ENCODE measurements at regions not wholly inside any gene's neighbourhood (a gene's known extent, or its start where the extent isn't known, plus 50 kb on each side); places are given as distances from the start of the nearest gene placed in this dataset.

GRCh38 chr19:30158893-30159245 lies 213.3 kb upstream of the ZNF536 start:
- Histone ChIP-seq H3K27me3 (replicated peaks; ENCODE audit: control insufficient read depth, insufficient read depth, low read length, poor library complexity, severe bottlenecking) (no peaks in the 10 kb centered on the region), H3K9me3 (ENCODE audit: control insufficient read depth, low read length) (no peaks in the 10 kb centered on the region), H3K27ac (ENCODE audit: insufficient read depth, low read length, poor library complexity, severe bottlenecking) (no peak overlapping the region), H3K36me3 (ENCODE audit: control insufficient read depth, insufficient read depth, low read length) (no peaks in the 10 kb centered on the region), H3K4me3 (ENCODE audit: insufficient read depth, low read depth, low read length, poor library complexity, severe bottlenecking) (no peak overlapping the region), H3K4me1 (ENCODE audit: control insufficient read depth, insufficient read depth, low read length, poor library complexity, severe bottlenecking) (no peaks in the 10 kb centered on the region)
- no peak for DNase-seq

DNA sequence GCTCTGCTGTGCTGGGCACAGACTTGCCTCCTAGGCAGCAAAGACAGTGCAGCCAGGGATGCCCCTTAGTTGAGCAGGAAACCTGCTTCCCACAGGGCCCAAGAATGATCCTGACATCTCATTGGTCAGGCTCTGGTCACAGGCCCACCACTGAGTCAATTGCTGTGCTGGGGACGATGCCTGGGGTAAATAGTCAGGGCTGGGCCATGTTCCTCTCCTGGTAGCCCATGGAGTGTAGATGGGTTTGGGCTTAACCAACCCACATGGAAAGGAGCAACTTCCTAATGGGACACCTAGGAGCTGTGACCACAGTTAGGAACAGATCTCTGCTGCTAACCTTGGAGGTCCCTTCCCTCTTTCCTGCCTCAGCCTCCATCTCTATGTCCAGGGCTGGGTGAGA lies 212.5 kb upstream of the ZNF536 start:
- DNase-seq = no peak
- H3K9me3 ChIP-seq (ENCODE audit: control insufficient read depth, low read length) = no peaks in the 10 kb centered on the region
- no peak overlapping the region for H3K4me3 ChIP-seq (ENCODE audit: insufficient read depth, low read depth, low read length, poor library complexity, severe bottlenecking)
- no peaks in the 10 kb centered on the region for H3K4me1 ChIP-seq (ENCODE audit: control insufficient read depth, insufficient read depth, low read length, poor library complexity, severe bottlenecking)
- no peak overlapping the region for H3K27ac ChIP-seq (ENCODE audit: insufficient read depth, low read length, poor library complexity, severe bottlenecking)
- no peaks in the 10 kb centered on the region for H3K36me3 ChIP-seq (ENCODE audit: control insufficient read depth, insufficient read depth, low read length)
- no peaks in the 10 kb centered on the region for H3K27me3 ChIP-seq (replicated peaks; ENCODE audit: control insufficient read depth, insufficient read depth, low read length, poor library complexity, severe bottlenecking)

DNA sequence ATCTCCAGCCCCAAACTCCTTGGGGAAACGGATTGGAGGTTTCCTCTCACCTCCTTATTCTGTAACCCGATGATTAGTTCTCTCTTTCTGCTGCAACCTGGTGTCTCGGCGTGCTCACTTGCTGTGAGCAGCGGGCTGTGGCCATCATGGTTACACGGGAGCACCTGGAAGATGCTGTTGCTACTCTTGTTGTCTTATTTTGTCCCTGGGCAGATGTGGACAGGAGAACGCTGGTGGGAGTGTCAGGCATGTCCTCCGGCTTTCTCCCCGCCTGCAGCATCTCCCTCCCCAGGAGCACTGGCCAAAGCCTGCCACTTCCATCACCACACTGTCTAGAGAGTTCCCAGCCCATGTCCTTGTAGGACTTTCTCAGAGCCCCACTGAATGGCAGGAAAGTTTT lies 211.8 kb upstream of the ZNF536 start:
- Histone ChIP-seq H3K27me3 (replicated peaks; ENCODE audit: control insufficient read depth, insufficient read depth, low read length, poor library complexity, severe bottlenecking) (no peaks in the 10 kb centered on the region), H3K36me3 (ENCODE audit: control insufficient read depth, insufficient read depth, low read length) (no peaks in the 10 kb centered on the region), H3K9me3 (ENCODE audit: control insufficient read depth, low read length) (no peaks in the 10 kb centered on the region), H3K4me3 (ENCODE audit: insufficient read depth, low read depth, low read length, poor library complexity, severe bottlenecking) (no peak overlapping the region), H3K27ac (ENCODE audit: insufficient read depth, low read length, poor library complexity, severe bottlenecking) (no peak overlapping the region), H3K4me1 (ENCODE audit: control insufficient read depth, insufficient read depth, low read length, poor library complexity, severe bottlenecking) (no peaks in the 10 kb centered on the region)
- DNase-seq = no peak

DNA sequence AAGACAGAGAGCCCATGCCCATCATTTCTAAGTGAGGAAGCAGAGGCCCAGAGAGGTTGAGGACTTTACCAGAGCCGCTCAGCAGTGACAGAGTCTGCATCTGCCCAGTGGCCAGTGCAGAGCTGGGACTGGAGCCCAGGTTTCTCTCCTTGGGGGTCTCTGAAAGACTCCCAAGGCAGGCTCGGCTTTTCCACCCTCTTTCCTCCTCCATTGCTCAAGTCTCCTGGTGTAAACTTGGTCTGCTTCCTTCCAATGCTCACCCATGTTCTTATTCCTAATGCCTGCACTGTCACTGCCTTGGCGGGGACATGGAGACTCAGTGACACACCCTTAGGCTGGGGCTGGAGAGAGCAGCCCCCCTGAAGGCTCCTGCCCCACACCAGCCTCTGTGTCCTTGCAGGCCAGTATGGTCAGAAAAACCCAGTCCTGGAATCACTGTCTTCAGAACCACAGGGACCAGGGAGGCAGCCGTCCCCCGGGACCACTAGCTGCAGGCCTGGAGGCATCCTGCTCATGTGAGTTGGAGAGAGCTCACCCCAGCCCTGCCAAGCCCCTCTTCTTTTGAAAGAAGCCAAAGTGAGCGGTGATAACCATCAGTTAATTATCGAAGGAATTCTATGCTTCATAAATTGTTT lies 211.0 kb upstream of the ZNF536 start:
- DNase-seq = no peak
- Histone ChIP-seq H3K27ac (ENCODE audit: insufficient read depth, low read length, poor library complexity, severe bottlenecking) (no peak overlapping the region), H3K4me1 (ENCODE audit: control insufficient read depth, insufficient read depth, low read length, poor library complexity, severe bottlenecking) (no peaks in the 10 kb centered on the region), H3K27me3 (replicated peaks; ENCODE audit: control insufficient read depth, insufficient read depth, low read length, poor library complexity, severe bottlenecking) (no peaks in the 10 kb centered on the region), H3K9me3 (ENCODE audit: control insufficient read depth, low read length) (no peaks in the 10 kb centered on the region), H3K36me3 (ENCODE audit: control insufficient read depth, insufficient read depth, low read length) (no peaks in the 10 kb centered on the region), H3K4me3 (ENCODE audit: insufficient read depth, low read depth, low read length, poor library complexity, severe bottlenecking) (no peak overlapping the region)

DNA sequence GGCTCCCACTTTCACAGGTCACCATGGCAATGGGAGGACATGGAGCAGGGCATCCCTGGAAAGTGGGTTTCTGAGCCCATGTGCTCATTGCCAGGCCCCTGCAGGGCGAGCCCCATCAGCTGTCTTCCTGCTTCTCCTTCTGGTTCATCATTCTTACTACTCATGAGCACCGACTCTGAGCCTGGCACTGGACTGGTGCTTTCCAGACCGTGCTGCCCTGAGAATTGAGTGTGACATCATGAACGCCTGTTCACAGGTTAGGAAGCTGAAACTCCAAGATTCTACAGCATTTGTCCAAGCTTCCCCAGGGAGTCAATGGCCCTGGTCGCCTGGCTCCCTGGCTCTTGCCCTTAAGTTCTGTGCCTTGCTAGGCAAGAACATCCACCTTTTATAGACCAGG lies 210.4 kb upstream of the ZNF536 start:
- no peaks in the 10 kb centered on the region for H3K36me3 ChIP-seq (ENCODE audit: control insufficient read depth, insufficient read depth, low read length)

GRCh38 chr19:30162718-30163117 lies 209.5 kb upstream of the ZNF536 start:
- Histone ChIP-seq H3K27ac (ENCODE audit: insufficient read depth, low read length, poor library complexity, severe bottlenecking) (no peak overlapping the region), H3K4me1 (ENCODE audit: control insufficient read depth, insufficient read depth, low read length, poor library complexity, severe bottlenecking) (no peaks in the 10 kb centered on the region), H3K9me3 (ENCODE audit: control insufficient read depth, low read length) (no peaks in the 10 kb centered on the region), H3K4me3 (ENCODE audit: insufficient read depth, low read depth, low read length, poor library complexity, severe bottlenecking) (no peak overlapping the region), H3K36me3 (ENCODE audit: control insufficient read depth, insufficient read depth, low read length) (no peaks in the 10 kb centered on the region), H3K27me3 (replicated peaks; ENCODE audit: control insufficient read depth, insufficient read depth, low read length, poor library complexity, severe bottlenecking) (no peaks in the 10 kb centered on the region)
- DNase-seq = no peak

More for the DNA sequence above, 210.4 kb upstream of the ZNF536 start:
- no peak for DNase-seq
- no peak overlapping the region for H3K4me3 ChIP-seq (ENCODE audit: insufficient read depth, low read depth, low read length, poor library complexity, severe bottlenecking)
- no peaks in the 10 kb centered on the region for H3K4me1 ChIP-seq (ENCODE audit: control insufficient read depth, insufficient read depth, low read length, poor library complexity, severe bottlenecking)
- H3K9me3 ChIP-seq (ENCODE audit: control insufficient read depth, low read length) = no peaks in the 10 kb centered on the region
- no peaks in the 10 kb centered on the region for H3K27me3 ChIP-seq (replicated peaks; ENCODE audit: control insufficient read depth, insufficient read depth, low read length, poor library complexity, severe bottlenecking)
- H3K27ac ChIP-seq (ENCODE audit: insufficient read depth, low read length, poor library complexity, severe bottlenecking) = no peak overlapping the region

GRCh38 chr19:30163663-30164062 lies 208.5 kb upstream of the ZNF536 start:
- DNase-seq = no peak
- no peaks in the 10 kb centered on the region for H3K36me3 ChIP-seq (ENCODE audit: control insufficient read depth, insufficient read depth, low read length)
- H3K4me3 ChIP-seq (ENCODE audit: insufficient read depth, low read depth, low read length, poor library complexity, severe bottlenecking) = no peak overlapping the region
- H3K27ac ChIP-seq (ENCODE audit: insufficient read depth, low read length, poor library complexity, severe bottlenecking) = no peak overlapping the region
- H3K9me3 ChIP-seq (ENCODE audit: control insufficient read depth, low read length) = no peaks in the 10 kb centered on the region
- H3K27me3 ChIP-seq (replicated peaks; ENCODE audit: control insufficient read depth, insufficient read depth, low read length, poor library complexity, severe bottlenecking) = no peaks in the 10 kb centered on the region
- no peaks in the 10 kb centered on the region for H3K4me1 ChIP-seq (ENCODE audit: control insufficient read depth, insufficient read depth, low read length, poor library complexity, severe bottlenecking)

DNA sequence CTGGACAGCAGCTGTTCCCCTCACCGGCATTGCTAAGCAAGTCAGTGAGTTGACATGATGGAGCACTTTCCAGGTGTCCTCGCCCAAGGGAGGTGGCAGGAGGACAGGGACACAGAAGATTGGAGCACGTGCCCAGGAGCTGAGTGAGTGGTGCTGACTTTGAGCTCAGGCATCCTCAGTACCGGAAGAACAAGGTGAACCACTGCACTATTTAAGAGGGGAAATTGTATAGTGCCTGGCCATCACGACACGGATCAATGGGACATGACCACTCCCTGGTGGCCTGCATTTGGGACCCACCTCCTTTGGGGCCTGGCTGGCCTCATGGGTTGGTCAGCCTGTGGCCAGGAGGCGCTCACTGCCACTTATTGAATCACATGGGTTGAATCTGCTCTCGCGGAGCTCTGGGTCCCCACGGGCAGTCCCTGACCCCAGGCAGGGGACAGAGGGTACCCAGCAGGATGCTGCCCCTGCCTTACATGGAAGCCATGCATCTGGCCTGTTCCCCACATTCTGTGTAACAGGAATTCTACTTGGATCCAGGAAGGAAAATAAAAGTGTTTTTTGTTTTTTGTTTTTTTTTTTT lies 206.9 kb upstream of the ZNF536 start:
- Histone ChIP-seq H3K9me3 (ENCODE audit: control insufficient read depth, low read length) (no peaks in the 10 kb centered on the region), H3K4me3 (ENCODE audit: insufficient read depth, low read depth, low read length, poor library complexity, severe bottlenecking) (no peak overlapping the region), H3K36me3 (ENCODE audit: control insufficient read depth, insufficient read depth, low read length) (no peaks in the 10 kb centered on the region), H3K27me3 (replicated peaks; ENCODE audit: control insufficient read depth, insufficient read depth, low read length, poor library complexity, severe bottlenecking) (no peaks in the 10 kb centered on the region), H3K4me1 (ENCODE audit: control insufficient read depth, insufficient read depth, low read length, poor library complexity, severe bottlenecking) (no peaks in the 10 kb centered on the region), H3K27ac (ENCODE audit: insufficient read depth, low read length, poor library complexity, severe bottlenecking) (no peak overlapping the region)
- DNase-seq = no peak

DNA sequence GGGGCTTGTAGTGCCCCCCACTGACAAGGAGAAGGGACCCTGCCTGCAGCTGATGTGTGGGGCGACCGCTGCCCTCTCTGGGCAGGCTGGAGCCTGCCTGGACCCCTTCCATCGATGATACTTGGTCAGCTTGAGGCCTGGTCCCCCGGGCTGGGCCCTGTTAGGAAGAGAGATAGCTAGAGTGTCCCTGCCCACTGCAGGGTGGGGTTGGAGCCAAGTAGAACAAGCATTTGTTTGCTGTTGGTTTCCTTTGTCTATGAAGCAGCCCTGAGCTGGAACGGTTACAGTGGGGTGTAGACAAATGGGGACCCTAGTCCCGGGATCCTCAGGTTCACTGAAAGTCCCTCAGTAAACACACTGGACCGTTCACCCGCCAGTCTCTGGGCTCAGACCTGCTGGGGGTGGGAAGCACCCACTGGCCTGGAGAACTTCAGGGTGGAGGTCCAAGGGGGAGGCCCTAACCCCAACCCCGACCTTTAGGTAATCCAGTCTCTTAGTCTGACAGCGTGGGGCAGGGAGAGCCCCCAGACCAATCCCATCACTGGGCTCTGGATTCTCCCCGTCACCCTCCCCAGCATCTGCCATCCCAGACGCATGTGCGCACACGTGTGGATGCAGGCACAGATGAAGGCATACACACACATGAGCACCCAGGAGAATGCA lies 204.8 kb upstream of the ZNF536 start:
- Histone ChIP-seq H3K27me3 (replicated peaks; ENCODE audit: control insufficient read depth, insufficient read depth, low read length, poor library complexity, severe bottlenecking) (no peaks in the 10 kb centered on the region), H3K9me3 (ENCODE audit: control insufficient read depth, low read length) (no peaks in the 10 kb centered on the region), H3K4me3 (ENCODE audit: insufficient read depth, low read depth, low read length, poor library complexity, severe bottlenecking) (no peak overlapping the region), H3K4me1 (ENCODE audit: control insufficient read depth, insufficient read depth, low read length, poor library complexity, severe bottlenecking) (no peaks in the 10 kb centered on the region), H3K36me3 (ENCODE audit: control insufficient read depth, insufficient read depth, low read length) (no peaks in the 10 kb centered on the region), H3K27ac (ENCODE audit: insufficient read depth, low read length, poor library complexity, severe bottlenecking) (no peak overlapping the region)
- no peak for DNase-seq

GRCh38 chr19:30167976-30168635 lies 204.1 kb upstream of the ZNF536 start:
- Histone ChIP-seq H3K36me3 (ENCODE audit: control insufficient read depth, insufficient read depth, low read length) (no peaks in the 10 kb centered on the region), H3K27ac (ENCODE audit: insufficient read depth, low read length, poor library complexity, severe bottlenecking) (no peak overlapping the region), H3K27me3 (replicated peaks; ENCODE audit: control insufficient read depth, insufficient read depth, low read length, poor library complexity, severe bottlenecking) (no peaks in the 10 kb centered on the region), H3K4me1 (ENCODE audit: control insufficient read depth, insufficient read depth, low read length, poor library complexity, severe bottlenecking) (no peaks in the 10 kb centered on the region), H3K4me3 (ENCODE audit: insufficient read depth, low read depth, low read length, poor library complexity, severe bottlenecking) (no peak overlapping the region), H3K9me3 (ENCODE audit: control insufficient read depth, low read length) (no peaks in the 10 kb centered on the region)
- DNase-seq = no peak
